A673 (cell line): ENCODE measurements at regions not wholly inside any gene's neighbourhood (a gene's known extent, or its start where the extent isn't known, plus 50 kb on each side); places are given as distances from the start of the nearest gene placed in this dataset.
"Not testable (repeated sequence)": the region's sequence is repeated elsewhere in the genome, so short reads cannot be mapped to it uniquely, and the experiment has no call there.

Source experiments
- BruUV-seq: library from RNA; stranded (reverse); fragments of 400-500 nt; replicated peaks from 2 replicates; lab custom pipeline; 2021; lab: Mats Ljungman, UMichigan
- CTCF ChIA-PET: fragments of 300-600 bp; sonication (Branson Sonifier 250); formaldehyde crosslinking; loops from one replicate; lab custom pipeline; 2022; ENCODE audit warnings: antibody characterized with exemption; lab: Charles Lee
- POLR2A ChIA-PET: fragments of 300-600 bp; sonication (Branson Sonifier 250); formaldehyde crosslinking; loops from one replicate; lab custom pipeline; 2022; ENCODE audit warnings: antibody characterized with exemption; ENCODE audit not compliant: low non-redundant PET; lab: Charles Lee
- DNase-seq: peaks from one replicate; pipeline ENCODE4 v3.0.0-alpha.2; 2015; ENCODE audit warnings: low spot score
- H3K27ac ChIP-seq: fragments of 200-600 bp; sonication (generic); 2 replicates; pipeline ENCODE4 v1.5.1; 2016; ENCODE audit warnings: mixed run types, low read depth, mild to moderate bottlenecking, mixed read lengths, antibody characterized with exemption, low read length; ENCODE audit not compliant: poor library complexity, severe bottlenecking
- H3K27me3 ChIP-seq: fragments of 200-600 bp; sonication (generic); replicated peaks from 2 replicates; pipeline ENCODE4 v1.6.1; 2017; ENCODE audit warnings: mixed run types, low read depth, mild to moderate bottlenecking, mixed read lengths, antibody characterized with exemption, low read length; ENCODE audit not compliant: insufficient read depth, poor library complexity
- H3K36me3 ChIP-seq: fragments of 200-600 bp; sonication (generic); 2 replicates; pipeline ENCODE4 v1.6.1; 2016; ENCODE audit warnings: mixed run types, mild to moderate bottlenecking, mixed read lengths, antibody characterized with exemption, low read length; ENCODE audit not compliant: insufficient read depth, poor library complexity, severe bottlenecking
- H3K4me1 ChIP-seq: fragments of 200-600 bp; sonication (generic); 2 replicates; pipeline ENCODE4 v1.6.1; 2017; ENCODE audit warnings: mixed run types, mild to moderate bottlenecking, mixed read lengths, antibody characterized with exemption, low read length; ENCODE audit not compliant: insufficient read depth, poor library complexity, severe bottlenecking
- H3K4me3 ChIP-seq: fragments of 200-600 bp; sonication (generic); 2 replicates; pipeline ENCODE4 v1.5.1; 2016; ENCODE audit warnings: low read depth, mixed run types, mild to moderate bottlenecking, mixed read lengths, low read length; ENCODE audit not compliant: poor library complexity, severe bottlenecking
- H3K9me3 ChIP-seq: fragments of 200-600 bp; sonication (generic); 2 replicates; pipeline ENCODE4 v1.6.1; 2016; ENCODE audit warnings: mixed run types, low read depth, mild to moderate bottlenecking, mixed read lengths, antibody characterized with exemption, low read length; ENCODE audit not compliant: poor library complexity, severe bottlenecking
- EZH2 ChIP-seq: fragments of 200-600 bp; sonication (generic); IDR thresholded peaks from 2 replicates; pipeline ENCODE4 v1.6.1; 2017; ENCODE audit warnings: borderline replicate concordance, low read depth, mild to moderate bottlenecking, mixed read lengths, antibody characterized with exemption, low read length; ENCODE audit not compliant: poor library complexity, severe bottlenecking
- intact Hi-C: fragments of 100-400 bp; cut with micrococcal nuclease; formaldehyde crosslinking; loops from one replicate; pipeline ENCODE4 v1.10.0; 2022; ENCODE audit not compliant: unreplicated experiment
- TF ChIP-seq, protein P1 (sequence below): fragments of 300-800, 200-600 bp; sonication (generic); conservative IDR thresholded peaks from 2 replicates; pipeline ENCODE4 v1.5.1; 2017; ENCODE audit warnings: low read depth, mild to moderate bottlenecking, antibody characterized with exemption, low read length, moderate library complexity, mixed read lengths

DNA sequence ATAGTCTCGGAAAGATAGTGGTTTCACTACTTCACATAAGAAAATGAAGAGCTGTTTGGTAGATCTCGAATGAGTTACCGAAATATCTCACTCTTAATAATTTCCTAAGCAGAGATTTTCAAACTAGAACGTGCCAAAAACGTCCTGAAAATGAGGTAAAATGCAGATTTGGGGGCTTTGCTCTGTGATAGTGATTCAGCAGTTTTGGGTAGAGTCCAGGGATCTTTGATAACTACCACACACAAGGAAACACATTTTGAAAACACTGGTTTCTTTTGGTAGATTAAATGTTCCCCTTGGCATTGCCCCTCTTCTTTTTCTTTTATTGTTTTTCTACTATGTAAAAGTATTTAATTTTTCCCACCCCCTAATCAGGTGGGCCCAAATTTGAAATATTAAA is 125.9 kb downstream of the EBLN2 start:
- no peaks in the 10 kb centered on the region for H3K36me3 ChIP-seq
- no peak for TF ChIP-seq EZH2
- TF ChIP-seq, protein P1, sequence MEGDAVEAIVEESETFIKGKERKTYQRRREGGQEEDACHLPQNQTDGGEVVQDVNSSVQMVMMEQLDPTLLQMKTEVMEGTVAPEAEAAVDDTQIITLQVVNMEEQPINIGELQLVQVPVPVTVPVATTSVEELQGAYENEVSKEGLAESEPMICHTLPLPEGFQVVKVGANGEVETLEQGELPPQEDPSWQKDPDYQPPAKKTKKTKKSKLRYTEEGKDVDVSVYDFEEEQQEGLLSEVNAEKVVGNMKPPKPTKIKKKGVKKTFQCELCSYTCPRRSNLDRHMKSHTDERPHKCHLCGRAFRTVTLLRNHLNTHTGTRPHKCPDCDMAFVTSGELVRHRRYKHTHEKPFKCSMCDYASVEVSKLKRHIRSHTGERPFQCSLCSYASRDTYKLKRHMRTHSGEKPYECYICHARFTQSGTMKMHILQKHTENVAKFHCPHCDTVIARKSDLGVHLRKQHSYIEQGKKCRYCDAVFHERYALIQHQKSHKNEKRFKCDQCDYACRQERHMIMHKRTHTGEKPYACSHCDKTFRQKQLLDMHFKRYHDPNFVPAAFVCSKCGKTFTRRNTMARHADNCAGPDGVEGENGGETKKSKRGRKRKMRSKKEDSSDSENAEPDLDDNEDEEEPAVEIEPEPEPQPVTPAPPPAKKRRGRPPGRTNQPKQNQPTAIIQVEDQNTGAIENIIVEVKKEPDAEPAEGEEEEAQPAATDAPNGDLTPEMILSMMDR: no peak
- no peaks in the 10 kb centered on the region for H3K9me3 ChIP-seq
- ChIA-PET POLR2A (no interaction called here), CTCF (no interaction called here)
- DNase-seq: no peak
- H3K4me3 ChIP-seq: no peak overlapping the region
- H3K27me3 ChIP-seq: no peaks in the 10 kb centered on the region
- no peak overlapping the region for H3K27ac ChIP-seq
- BruUV-seq: no TSS peak
- H3K4me1 ChIP-seq: peaks cover 4% of the 10 kb centered on the region
- intact Hi-C loops: no loop called here

DNA sequence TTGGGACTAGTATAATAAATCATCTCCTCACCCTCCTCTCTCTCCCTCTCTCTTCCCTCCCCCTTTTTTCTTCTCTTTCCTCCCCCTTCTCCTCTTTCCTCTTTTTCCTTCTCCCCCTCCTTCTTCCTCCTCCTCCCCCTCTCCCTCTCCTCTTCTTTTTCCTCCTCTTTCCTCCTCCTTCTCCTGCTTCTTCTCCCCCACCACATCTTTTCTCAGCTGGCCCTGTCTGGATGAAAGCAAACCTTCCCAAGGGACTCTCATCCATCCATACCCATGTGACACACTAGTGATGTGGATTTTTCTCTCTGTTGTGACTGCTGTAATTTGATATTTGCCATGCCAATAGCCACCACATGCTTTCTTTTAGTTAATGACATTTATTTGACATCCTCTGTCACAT is 127.2 kb downstream of the EBLN2 start:
- no peaks in the 10 kb centered on the region for H3K9me3 ChIP-seq
- ChIA-PET POLR2A (no interaction called here), CTCF (no interaction called here)
- no peak overlapping the region for H3K4me3 ChIP-seq
- intact Hi-C loops: no loop called here
- peaks cover 4% of the 10 kb centered on the region for H3K4me1 ChIP-seq
- TF ChIP-seq EZH2: no peak
- TF ChIP-seq, protein P1: no peak
- no TSS peak for BruUV-seq
- no peaks in the 10 kb centered on the region for H3K36me3 ChIP-seq
- DNase-seq: peak; percentile 53
- H3K27ac ChIP-seq: no peak overlapping the region
- H3K27me3 ChIP-seq: no peaks in the 10 kb centered on the region

DNA sequence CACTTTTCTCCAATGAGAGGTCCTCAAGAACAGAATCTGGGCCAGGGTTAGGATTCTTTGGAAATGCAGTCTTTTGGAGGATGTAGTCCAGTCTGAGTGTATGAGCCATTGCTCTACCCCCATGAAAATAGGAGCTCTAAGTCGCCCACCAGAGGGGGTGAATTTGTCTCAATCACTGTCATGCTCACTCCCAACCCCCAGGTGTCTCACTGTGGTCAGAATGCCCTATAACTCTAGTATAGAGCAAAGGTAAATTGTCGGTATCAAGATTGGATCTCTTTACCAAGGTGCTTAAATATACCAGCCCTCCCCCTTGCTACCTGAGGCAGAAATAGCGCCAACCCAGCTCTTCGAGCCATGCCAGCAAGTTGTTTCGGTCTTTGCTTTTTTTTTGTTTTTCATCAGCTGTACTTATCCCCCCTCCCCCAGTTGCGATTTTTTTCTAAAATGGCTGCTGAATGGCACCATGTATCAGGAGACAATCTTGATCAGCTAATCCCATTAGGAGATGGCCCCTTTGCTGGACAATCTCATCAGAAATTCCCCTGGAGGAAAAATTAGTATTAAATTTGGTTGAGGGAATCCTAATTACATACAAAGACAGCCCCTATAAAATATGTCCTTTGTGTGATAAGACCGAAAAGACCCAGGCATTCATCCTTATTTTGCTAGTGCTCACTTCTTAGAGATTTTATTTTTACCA is 130.7 kb downstream of the EBLN2 start:
- Histone ChIP-seq H3K27me3 (no peaks in the 10 kb centered on the region), H3K27ac (no peak overlapping the region), H3K36me3 (no peaks in the 10 kb centered on the region), H3K4me3 (no peak overlapping the region), H3K4me1 (peaks cover 4% of the 10 kb centered on the region), H3K9me3 (no peaks in the 10 kb centered on the region)
- peak; percentile 17 for DNase-seq
- no peak for TF ChIP-seq EZH2
- TF ChIP-seq, protein P1: peak; percentile 44
- intact Hi-C loops: no loop called here
- POLR2A ChIA-PET: no interaction called here
- CTCF ChIA-PET: interaction anchor here (1.3 kb wide), 1 partner anchor 20 kb away, joined by 3 read pairs; no protein-coding TSS in a partner anchor
- no TSS peak for BruUV-seq

DNA sequence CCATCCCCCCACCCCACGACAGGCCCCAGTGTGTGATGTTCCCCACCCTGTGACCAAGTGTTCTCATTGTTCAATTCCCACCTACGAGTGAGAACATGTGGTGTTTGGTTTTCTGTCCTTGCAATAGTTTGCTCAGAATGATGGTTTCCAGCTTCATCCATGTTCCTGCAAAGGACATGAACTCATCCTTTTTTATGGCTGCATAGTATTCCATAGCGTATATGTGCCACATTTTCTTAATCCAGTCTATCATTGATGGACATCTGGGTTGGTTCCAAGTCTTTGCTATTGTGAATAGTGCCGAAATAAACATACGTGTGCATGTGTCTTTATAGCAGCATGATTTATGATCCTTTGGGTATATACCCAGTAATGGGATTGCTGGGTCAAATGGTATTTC is 132.5 kb downstream of the EBLN2 start:
- H3K36me3 ChIP-seq, DNase-seq, intact Hi-C loops, H3K27ac ChIP-seq, POLR2A ChIA-PET, BruUV-seq, H3K9me3 ChIP-seq, H3K27me3 ChIP-seq, CTCF ChIA-PET, H3K4me3 ChIP-seq, H3K4me1 ChIP-seq: not testable (repeated sequence)
